ENCODE measurements at regions not wholly inside any gene's neighbourhood (a gene's known extent, or its start where the extent isn't known, plus 50 kb on each side); places are given as distances from the start of the nearest gene placed in this dataset.

GRCh38 chr1:218565377-218565776 is 220.2 kb downstream of the TGFB2 start:
- TF ChIP-seq CTCF (IDR thresholded peaks at IDR 0.05), result no peak
- TF ChIP-seq POLR2A (IDR thresholded peaks at IDR 0.05), result no peak

Measured in ovary (tissue), 3 donors.